Stimulated activated CD8-positive, alpha-beta memory T cell treated with anti-CD3 and anti-CD28 coated beads, Interleukin-7, amount 100 ng/mL, for 1 hour (primary cell): ENCODE measurements at regions not wholly inside any gene's neighbourhood (a gene's known extent, or its start where the extent isn't known, plus 50 kb on each side); places are given as distances from the start of the nearest gene placed in this dataset.

Experiments used
- DNase-seq, 2 donors: peaks; one replicate each; pipeline ENCODE4 v3.0.0-alpha.2; 2020; ENCODE audit warnings: low read depth in 2 of 2

DNA sequence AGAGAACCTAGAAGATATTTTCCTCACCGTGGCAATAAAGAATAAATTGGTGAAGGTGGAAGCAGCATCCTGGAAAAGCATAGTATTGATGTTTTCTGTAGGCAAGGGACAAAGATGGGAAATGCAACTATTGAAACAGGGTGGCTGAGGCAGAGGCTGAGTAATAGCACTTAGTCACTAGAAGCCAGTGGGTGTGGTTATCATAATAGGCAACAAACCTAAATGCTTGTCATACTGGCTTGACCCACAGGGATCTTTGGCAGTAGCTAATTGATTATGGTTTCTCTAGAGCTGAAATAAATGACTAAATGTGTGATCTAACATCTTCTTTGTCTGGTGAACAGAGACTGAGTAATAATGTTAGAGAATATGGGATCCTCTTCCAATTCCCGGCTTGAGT lies 353.6 kb upstream of the RPS6KA3 start:
- DNase-seq, result no peak

DNA sequence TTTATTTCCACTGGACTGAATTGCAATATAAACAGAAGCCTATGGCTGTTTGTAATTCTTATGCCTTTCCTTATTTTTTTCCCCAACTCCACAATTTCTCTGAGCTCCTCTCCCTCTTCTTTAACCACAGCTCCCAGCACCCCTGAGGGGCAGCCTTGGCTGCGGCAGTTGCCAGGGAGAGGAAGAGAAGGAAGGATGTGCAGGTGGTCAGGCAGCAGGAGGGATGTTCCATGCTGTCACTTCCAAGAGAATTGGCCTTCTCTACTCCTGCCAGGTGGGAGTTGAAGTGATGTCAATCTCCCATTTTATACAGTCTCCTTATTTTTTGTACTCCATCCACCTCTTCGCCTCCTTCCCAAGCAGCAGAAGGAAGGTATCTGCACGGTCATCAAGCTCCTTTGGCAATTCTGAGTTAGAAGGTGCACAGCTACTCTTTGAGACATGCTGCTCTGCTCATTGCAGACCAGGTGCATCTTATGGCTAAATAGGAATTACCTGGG lies 343.3 kb upstream of the RPS6KA3 start:
- no peak for DNase-seq

- DNase-seq, result no peak
Observed at GRCh38 chrX:20606831-20607230, 340.1 kb upstream of the RPS6KA3 start.

DNA sequence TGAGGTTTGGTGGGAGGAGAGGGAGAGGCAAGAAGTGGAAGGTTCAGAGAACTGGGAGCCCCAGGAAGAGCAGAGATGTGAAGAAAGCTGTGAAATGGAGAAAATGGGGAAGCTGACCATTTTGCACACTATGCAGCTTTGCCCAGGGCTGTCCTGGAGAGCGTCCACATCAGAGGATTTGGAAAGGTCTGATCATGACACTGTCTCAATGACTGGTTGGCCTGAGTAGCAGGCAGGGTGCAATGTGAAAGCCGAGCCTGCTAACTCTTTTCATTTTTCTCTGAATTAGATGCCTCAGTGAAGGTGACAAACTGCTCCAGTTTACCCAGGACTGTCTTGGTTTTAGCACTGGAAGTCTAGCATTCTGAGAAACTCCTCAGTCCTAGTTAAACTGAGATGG lies 330.1 kb upstream of the RPS6KA3 start:
- no peak for DNase-seq

- no peak for DNase-seq
Observed at GRCh38 chrX:20595928-20596575, 329.3 kb upstream of the RPS6KA3 start.

DNA sequence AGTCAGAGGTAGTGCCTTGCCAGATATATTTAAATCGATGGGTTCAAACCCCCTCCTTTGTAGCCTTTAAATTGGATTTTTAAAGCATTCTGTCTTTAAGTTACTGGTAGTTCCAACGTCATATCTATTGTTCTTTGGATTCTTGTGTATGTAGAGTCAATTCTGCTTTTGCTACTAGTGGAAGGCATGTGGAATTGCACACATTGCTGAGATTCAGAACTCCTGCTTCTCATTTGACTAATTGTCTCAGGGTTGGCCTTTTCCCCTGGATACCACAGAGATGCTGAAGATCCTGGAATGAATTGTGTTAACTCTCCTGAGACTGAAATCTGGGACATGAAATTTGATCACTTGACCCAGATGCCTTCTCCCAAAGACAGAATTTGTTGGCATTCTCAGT lies 328.3 kb upstream of the RPS6KA3 start:
- DNase-seq, result no peak

GRCh38 chrX:20593836-20594235 lies 327.1 kb upstream of the RPS6KA3 start:
- no peak for DNase-seq

- DNase-seq, result no peak
Observed at GRCh38 chrX:20593402-20593801, 326.7 kb upstream of the RPS6KA3 start.

DNA sequence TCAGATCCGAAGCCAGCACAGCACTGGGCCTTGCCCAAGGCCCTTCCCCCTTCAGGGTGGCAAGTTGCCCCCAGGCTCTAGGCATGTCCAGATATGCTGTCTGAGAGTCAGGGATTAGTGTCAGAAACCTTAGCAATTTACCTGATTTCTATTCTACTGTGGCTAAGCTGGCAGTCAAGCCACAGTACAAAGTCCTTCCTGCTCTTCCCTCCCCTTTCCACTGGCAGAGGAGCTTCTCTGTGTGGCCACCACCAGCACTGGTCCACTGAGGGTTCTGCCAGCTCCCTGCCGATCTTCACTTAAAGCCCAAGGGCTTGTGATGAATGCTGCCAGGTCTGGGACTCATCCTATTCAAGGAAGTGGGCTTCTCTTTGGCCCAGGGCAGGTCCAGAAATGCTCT lies 324.5 kb upstream of the RPS6KA3 start:
- DNase-seq, result no peak

- DNase-seq, result no peak
Observed at GRCh38 chrX:20585782-20586181, 319.1 kb upstream of the RPS6KA3 start.

DNA sequence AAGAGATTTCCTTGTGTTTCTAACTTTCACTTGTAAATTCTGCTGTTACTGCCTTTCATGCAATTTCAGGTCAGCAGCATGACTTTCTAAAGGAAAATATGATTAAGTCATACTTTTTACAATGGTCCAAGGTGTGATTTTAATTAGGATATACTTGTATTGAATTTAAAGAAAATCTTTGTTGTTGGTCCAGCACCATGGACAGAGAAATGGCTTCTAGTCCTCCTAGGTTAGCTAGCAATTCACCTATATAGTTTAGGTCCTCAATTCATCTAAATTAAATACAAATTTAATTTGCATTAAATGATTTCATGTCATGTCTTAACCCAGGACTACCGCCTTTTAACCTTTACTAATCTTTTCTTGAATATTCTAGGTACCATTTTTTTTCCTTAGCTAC lies 304.9 kb upstream of the RPS6KA3 start:
- no peak for DNase-seq

GRCh38 chrX:20567108-20567507 lies 300.4 kb upstream of the RPS6KA3 start:
- DNase-seq, result no peak

- no peak for DNase-seq
Observed at GRCh38 chrX:20547611-20548051, 280.9 kb upstream of the RPS6KA3 start.

DNA sequence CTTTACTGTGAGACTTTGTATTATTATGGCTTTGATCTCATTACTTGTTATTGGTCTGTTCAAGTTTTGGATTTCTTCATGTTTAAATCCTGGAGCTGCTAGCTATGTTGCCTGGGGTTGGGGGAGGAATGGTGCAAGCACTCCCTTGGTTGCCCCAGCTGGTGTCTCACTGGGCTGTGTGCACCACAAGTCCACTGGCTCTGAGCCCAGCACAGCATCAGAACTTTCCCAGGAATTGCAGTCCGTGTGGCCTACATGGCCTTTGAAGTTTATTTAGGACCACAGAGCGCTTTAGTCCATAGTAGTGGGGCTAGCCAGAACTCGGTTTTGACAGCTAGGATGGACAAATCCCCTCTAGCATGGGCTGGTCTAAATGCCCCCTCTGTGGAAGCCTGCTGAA lies 278.8 kb upstream of the RPS6KA3 start:
- DNase-seq, result no peak

- no peak for DNase-seq
Observed at GRCh38 chrX:20542072-20542471, 275.4 kb upstream of the RPS6KA3 start.

- no peak for DNase-seq
Observed at GRCh38 chrX:20538974-20539373, 272.3 kb upstream of the RPS6KA3 start.

- DNase-seq, result no peak
Observed at GRCh38 chrX:20531667-20532066, 265.0 kb upstream of the RPS6KA3 start.

- peak; percentile 16 to 23 for DNase-seq
Observed at GRCh38 chrX:20530406-20530921, 263.8 kb upstream of the RPS6KA3 start.

GRCh38 chrX:20529711-20530110 lies 263.0 kb upstream of the RPS6KA3 start:
- DNase-seq, result no peak

GRCh38 chrX:20529301-20529700 lies 262.6 kb upstream of the RPS6KA3 start:
- no peak for DNase-seq

GRCh38 chrX:20527558-20528011 lies 260.9 kb upstream of the RPS6KA3 start:
- no peak for DNase-seq

DNA sequence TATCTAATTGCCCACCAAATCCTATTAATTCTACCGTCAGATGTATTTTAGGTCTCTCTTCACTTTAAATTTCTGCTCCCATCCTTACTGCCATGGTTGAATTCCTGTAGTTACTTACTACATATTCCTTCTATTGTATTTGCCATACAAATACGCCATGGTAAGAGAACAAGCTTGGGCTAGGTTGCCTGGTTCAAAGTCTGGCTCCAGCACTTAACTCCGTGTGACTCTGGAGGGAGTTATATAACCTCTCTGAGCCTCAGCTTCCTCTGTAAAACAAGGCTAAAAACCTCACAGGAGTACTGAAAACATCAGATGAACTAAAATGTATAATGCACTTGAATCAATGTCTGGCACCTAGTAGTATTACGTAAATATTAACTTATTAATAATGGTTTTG lies 260.3 kb upstream of the RPS6KA3 start:
- no peak for DNase-seq

DNA sequence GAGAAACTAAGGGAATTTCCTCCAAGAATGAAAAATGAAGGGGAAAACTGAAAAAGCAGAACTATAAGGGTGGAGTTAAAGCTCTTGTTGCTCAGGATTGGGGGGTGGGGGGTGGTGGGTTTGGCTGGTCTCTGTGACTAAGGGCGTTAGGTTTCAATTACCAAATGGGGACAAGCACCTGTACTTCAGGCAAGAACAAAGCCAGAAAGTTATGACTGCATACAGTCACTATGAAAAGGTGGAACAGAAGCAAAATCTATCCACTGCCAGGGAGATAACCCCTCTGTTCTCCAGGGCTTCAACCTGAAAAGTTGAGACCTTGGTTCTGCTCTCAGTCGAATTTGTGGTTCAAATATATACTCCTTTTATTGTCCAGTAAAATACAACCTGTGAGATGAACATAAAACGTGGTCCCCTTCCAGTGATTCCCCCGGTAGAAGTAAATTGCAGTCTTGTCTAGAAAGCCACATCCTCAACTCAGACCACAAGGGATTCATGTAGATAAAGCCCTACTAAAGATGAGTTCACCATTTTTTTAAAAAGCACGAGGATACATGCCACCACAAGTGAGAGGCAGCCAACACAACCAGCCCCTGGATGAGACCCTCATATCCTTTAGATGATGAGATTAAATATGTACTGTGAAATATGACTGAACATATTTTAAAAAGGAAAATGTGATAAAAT lies 257.1 kb upstream of the RPS6KA3 start:
- no peak for DNase-seq
